ENCODE measurements at regions not wholly inside any gene's neighbourhood (a gene's known extent, or its start where the extent isn't known, plus 50 kb on each side); places are given as distances from the start of the nearest gene placed in this dataset.

DNA sequence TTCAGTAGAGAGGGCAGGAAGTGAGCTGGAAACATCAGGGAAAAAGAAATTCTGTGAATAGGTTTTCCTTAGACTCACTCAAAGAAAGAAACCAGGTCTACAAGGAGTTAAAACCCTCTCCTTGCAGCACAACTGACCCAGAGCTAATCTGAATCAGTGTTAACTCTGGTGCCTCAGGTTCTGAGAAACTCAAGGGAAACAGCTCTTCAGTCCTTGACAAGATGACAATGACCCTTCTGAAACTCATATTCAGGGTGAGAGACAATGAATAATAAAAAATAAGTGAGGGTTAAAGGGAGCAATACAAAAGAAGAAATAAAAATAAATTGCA is 903.6 kb downstream of the STPG2 start:
- TF ChIP-seq POLR2A (IDR thresholded peaks at IDR 0.05) = no peak
- TF ChIP-seq, protein P1, sequence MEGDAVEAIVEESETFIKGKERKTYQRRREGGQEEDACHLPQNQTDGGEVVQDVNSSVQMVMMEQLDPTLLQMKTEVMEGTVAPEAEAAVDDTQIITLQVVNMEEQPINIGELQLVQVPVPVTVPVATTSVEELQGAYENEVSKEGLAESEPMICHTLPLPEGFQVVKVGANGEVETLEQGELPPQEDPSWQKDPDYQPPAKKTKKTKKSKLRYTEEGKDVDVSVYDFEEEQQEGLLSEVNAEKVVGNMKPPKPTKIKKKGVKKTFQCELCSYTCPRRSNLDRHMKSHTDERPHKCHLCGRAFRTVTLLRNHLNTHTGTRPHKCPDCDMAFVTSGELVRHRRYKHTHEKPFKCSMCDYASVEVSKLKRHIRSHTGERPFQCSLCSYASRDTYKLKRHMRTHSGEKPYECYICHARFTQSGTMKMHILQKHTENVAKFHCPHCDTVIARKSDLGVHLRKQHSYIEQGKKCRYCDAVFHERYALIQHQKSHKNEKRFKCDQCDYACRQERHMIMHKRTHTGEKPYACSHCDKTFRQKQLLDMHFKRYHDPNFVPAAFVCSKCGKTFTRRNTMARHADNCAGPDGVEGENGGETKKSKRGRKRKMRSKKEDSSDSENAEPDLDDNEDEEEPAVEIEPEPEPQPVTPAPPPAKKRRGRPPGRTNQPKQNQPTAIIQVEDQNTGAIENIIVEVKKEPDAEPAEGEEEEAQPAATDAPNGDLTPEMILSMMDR (IDR thresholded peaks at IDR 0.05) = no peak
- Histone ChIP-seq H3K9me3 (peaks cover 0 to 6% (median 0%) of the 10 kb centered on the region in 12 donors), H3K36me3 (no peaks in the 10 kb centered on the region), H3K27me3 (no peaks in the 10 kb centered on the region), H3K27ac (no peak overlapping the region), H3K4me3 (no peak overlapping the region), H3K4me1 (no peaks in the 10 kb centered on the region)
- no peak for DNase-seq
- intact Hi-C loops (cut with DNase I) = no loop called here
- no peak for ATAC-seq

DNA sequence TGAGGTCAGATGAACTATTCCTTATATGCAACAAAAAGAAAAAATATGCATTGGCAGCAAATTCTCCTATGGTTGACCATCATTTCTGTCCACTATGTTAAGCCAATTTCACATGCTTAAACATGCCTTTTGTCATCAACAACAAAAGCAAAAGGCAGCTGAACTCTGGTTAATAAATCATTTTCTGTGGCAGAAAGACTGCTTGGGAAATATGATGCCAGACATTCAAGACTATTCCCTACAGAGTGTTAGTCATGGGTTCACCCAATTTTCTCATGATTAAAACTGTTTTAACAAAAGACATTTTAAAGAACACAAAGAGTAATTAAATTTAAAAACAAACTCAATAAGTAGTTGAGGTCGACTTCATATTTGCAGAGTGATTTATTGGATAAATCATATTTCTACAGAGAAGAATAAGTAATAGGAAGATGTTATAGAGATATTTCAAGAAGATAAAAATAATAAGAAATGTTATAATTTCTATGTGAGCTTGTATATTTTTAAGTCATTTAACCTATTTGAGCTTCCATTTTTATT is 890.6 kb downstream of the STPG2 start:
- H3K36me3 ChIP-seq = no peaks in the 10 kb centered on the region
- no peak overlapping the region for H3K4me3 ChIP-seq
- H3K9me3 ChIP-seq = peaks cover 0 to 8% (median 0%) of the 10 kb centered on the region in 12 donors
- TF ChIP-seq, protein P1 (IDR thresholded peaks at IDR 0.05) = no peak
- TF ChIP-seq POLR2A (IDR thresholded peaks at IDR 0.05) = no peak
- WGBS, 4 donors = 36 to 55% (median 49%) methylated on average over 1 of the region's 1 CpG
- H3K27ac ChIP-seq = no peak overlapping the region
- intact Hi-C loops (cut with DNase I) = no loop called here
- ATAC-seq = no peak
- no peaks in the 10 kb centered on the region for H3K4me1 ChIP-seq
- DNase-seq = no peak
- no peaks in the 10 kb centered on the region for H3K27me3 ChIP-seq

DNA sequence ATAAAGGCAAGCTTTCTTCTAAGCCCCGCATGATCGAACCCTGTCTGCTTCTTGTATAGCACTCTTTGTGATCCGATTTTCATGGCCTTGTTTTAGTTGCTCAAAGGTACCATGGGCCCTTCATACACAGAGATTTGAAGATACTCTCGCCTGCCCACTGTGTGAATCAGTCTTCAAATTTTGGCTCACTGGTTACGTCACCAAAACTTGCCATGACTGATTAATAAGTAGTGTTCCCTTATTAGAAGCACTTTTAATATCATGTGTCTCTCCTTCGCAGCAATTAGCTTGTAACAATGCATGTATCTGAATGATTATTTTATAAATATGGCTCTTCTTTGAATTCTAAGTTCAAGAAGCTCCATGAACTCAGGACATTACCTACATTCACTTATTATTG is 880.5 kb downstream of the STPG2 start:
- TF ChIP-seq, protein P1 (IDR thresholded peaks at IDR 0.05) = no peak
- no peak for TF ChIP-seq POLR2A (IDR thresholded peaks at IDR 0.05)
- DNase-seq = no peak
- Histone ChIP-seq H3K27ac (no peak overlapping the region), H3K9me3 (no peaks in the 10 kb centered on the region), H3K27me3 (no peaks in the 10 kb centered on the region), H3K4me1 (no peaks in the 10 kb centered on the region), H3K4me3 (no peak overlapping the region), H3K36me3 (no peaks in the 10 kb centered on the region)
- no peak for ATAC-seq
- intact Hi-C loops (cut with DNase I) = no loop called here
- WGBS, 4 donors = 75 to 86% (median 80%) methylated on average over 6 of the region's 6 CpGs

DNA sequence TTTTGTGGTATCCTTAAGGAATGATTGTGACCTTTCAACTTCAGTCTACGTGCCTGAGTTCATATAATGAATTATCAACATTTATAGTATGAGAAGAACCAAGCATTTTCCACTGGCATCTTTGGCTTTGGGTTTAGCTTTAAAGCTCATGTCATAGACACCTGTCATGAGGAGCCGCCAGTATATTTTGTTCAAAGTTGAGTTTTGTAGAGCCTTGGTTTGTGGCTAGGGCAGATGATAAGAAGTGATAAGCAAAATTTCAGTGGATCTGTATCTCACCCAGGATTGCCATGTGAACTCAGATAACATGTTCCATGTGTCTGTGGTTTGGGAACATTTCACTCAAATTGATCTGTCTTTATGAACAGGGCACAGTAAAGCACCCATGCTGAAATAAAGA is 873.2 kb downstream of the STPG2 start:
- DNase-seq = no peak
- peaks cover 0 to 7% (median 0%) of the 10 kb centered on the region in 12 donors for H3K9me3 ChIP-seq
- no peaks in the 10 kb centered on the region for H3K4me1 ChIP-seq
- no peaks in the 10 kb centered on the region for H3K27me3 ChIP-seq
- no peak overlapping the region for H3K27ac ChIP-seq
- no peak for ATAC-seq
- intact Hi-C loops (cut with DNase I) = no loop called here
- WGBS, 4 donors = 83 to 91% (median 85%) methylated on average over 2 of the region's 2 CpGs
- TF ChIP-seq, protein P1 (IDR thresholded peaks at IDR 0.05) = no peak
- no peak for TF ChIP-seq POLR2A (IDR thresholded peaks at IDR 0.05)
- H3K4me3 ChIP-seq = no peak overlapping the region
- no peaks in the 10 kb centered on the region for H3K36me3 ChIP-seq
